MM.1S (cell line): ENCODE measurements at regions not wholly inside any gene's neighbourhood (a gene's known extent, or its start where the extent isn't known, plus 50 kb on each side); places are given as distances from the start of the nearest gene placed in this dataset.

Experiments used
- EZH2 ChIP-seq: fragments of 300-600 bp; sonication (generic); optimal IDR thresholded peaks from 2 replicates; pipeline ENCODE3; 2017; ENCODE audit warnings: low read depth, mild to moderate bottlenecking, antibody characterized with exemption, low read length, mixed read lengths
- EZH2phosphoT487 ChIP-seq: fragments of 300-600 bp; sonication (generic); IDR thresholded peaks from 2 replicates; pipeline ENCODE4 v1.6.1; 2018; ENCODE audit warnings: antibody characterized with exemption, low read length
- TF ChIP-seq, protein P1 (sequence below): fragments of 300-600 bp; sonication (generic); IDR thresholded peaks from 2 replicates; pipeline ENCODE4 v1.5.1; 2016; ENCODE audit warnings: antibody characterized with exemption, low read length, mixed read lengths

DNA sequence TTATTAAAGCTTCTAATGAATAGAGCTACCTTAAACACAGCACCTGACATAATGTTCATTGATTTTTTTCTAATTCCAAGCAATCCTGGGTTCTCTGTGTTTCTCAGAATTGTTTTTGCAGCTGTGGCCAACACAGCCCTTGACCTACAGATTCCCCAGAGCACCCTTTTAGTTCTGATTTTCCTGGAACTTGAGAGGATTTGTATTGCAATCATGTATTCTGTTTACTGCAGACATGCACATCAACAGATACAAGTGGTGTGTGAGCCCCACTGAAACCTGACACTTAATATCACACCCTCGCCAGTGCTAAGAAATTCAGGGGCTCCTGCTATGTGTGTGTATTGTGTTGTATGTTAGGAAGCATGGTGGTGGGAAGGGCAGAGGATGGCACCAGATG lies 344.2 kb upstream of the POM121L12 start:
- TF ChIP-seq, protein P1, sequence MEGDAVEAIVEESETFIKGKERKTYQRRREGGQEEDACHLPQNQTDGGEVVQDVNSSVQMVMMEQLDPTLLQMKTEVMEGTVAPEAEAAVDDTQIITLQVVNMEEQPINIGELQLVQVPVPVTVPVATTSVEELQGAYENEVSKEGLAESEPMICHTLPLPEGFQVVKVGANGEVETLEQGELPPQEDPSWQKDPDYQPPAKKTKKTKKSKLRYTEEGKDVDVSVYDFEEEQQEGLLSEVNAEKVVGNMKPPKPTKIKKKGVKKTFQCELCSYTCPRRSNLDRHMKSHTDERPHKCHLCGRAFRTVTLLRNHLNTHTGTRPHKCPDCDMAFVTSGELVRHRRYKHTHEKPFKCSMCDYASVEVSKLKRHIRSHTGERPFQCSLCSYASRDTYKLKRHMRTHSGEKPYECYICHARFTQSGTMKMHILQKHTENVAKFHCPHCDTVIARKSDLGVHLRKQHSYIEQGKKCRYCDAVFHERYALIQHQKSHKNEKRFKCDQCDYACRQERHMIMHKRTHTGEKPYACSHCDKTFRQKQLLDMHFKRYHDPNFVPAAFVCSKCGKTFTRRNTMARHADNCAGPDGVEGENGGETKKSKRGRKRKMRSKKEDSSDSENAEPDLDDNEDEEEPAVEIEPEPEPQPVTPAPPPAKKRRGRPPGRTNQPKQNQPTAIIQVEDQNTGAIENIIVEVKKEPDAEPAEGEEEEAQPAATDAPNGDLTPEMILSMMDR = no peak
- TF ChIP-seq EZH2phosphoT487 (no peak), EZH2 (no peak)
